Smooth muscle cell (in vitro differentiated cells): ENCODE measurements at regions not wholly inside any gene's neighbourhood (a gene's known extent, or its start where the extent isn't known, plus 50 kb on each side); places are given as distances from the start of the nearest gene placed in this dataset.

Source experiments
- DNase-seq: peaks from one replicate; lab custom pipeline; 2025; ENCODE audit not compliant: unreplicated experiment; lab: John Stamatoyannopoulos, UW
- H2AFZ ChIP-seq: fragments of 200-600 bp; sonication (generic); 2 replicates; pipeline ENCODE4 v1.6.0; 2016; ENCODE audit warnings: antibody characterized with exemption, low read depth, mild to moderate bottlenecking
- H3F3A ChIP-seq: fragments of 200-600 bp; sonication (generic); 2 replicates; pipeline ENCODE4 v1.6.0; 2017; ENCODE audit warnings: antibody characterized with exemption, low read depth
- H3K27ac ChIP-seq: fragments of 200-600 bp; sonication (generic); 2 replicates; pipeline ENCODE4 v1.5.1; 2016; ENCODE audit warnings: low read depth, mild to moderate bottlenecking
- H3K27me3 ChIP-seq: fragments of 200-600 bp; sonication (generic); 2 replicates; pipeline ENCODE4 v1.6.1; 2016; ENCODE audit warnings: low read depth, mild to moderate bottlenecking
- H3K36me3 ChIP-seq: fragments of 200-600 bp; sonication (generic); 2 replicates; pipeline ENCODE4 v1.5.1; 2016; ENCODE audit warnings: low read depth
- H3K4me1 ChIP-seq: fragments of 200-600 bp; sonication (generic); 2 replicates; pipeline ENCODE4 v1.5.1; 2016; ENCODE audit warnings: low read depth
- H3K4me2 ChIP-seq: fragments of 200-600 bp; sonication (generic); 2 replicates; pipeline ENCODE4 v1.6.0; 2016; ENCODE audit warnings: mild to moderate bottlenecking
- H3K4me3 ChIP-seq: fragments of 200-600 bp; sonication (generic); 2 replicates; pipeline ENCODE4 v1.5.1; 2016; ENCODE audit warnings: mild to moderate bottlenecking
- H3K79me2 ChIP-seq: fragments of 200-600 bp; sonication (generic); 2 replicates; pipeline ENCODE4 v1.6.0; 2016; ENCODE audit warnings: low read depth, mild to moderate bottlenecking
- H3K9ac ChIP-seq: fragments of 200-600 bp; sonication (generic); 2 replicates; pipeline ENCODE4 v1.6.0; 2016; ENCODE audit warnings: low read depth
- H3K9me3 ChIP-seq: fragments of 200-600 bp; sonication (generic); replicated peaks from 2 replicates; pipeline ENCODE4 v1.5.1; 2016; ENCODE audit warnings: low read depth
- H4K20me1 ChIP-seq: fragments of 200-600 bp; sonication (generic); 2 replicates; pipeline ENCODE4 v1.6.0; 2016; ENCODE audit warnings: low read depth
- WGBS: methylation state at CpG from one replicate; pipeline ENCODE4 v1.1.7; 2016; ENCODE audit warnings: low lambda C conversion rate; 5-methylcytosine and 5-hydroxymethylcytosine counted together
- TF ChIP-seq, protein P1 (sequence below): fragments of 200-600 bp; sonication (generic); IDR thresholded peaks from 2 replicates; pipeline ENCODE4 v1.5.1; 2017; ENCODE audit warnings: borderline replicate concordance, mild to moderate bottlenecking, antibody characterized with exemption; ENCODE audit not compliant: insufficient read depth, poor library complexity, severe bottlenecking

DNA sequence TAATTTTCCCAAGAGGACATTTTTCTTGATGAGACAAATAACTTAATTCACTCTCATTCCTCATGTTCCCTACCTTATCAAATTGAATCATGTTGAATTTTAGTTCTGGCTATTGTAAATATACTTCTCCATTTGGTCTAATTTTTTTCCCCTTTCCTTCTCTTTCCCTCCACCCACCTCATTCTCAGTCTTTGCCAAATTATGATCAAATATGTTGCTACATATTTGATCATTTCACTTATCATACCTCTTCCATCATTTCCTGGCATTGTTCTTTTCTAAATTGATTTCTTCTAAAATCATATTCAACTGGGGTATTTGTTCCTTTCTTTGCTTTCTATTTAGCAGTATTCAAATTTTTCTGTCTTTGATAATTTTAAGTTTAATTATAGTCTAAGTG is 52.3 kb downstream of the HDGFL1 start:
- peak overlapping the region; percentile 31 for H3K27ac ChIP-seq
- no peak overlapping the region for H3K4me2 ChIP-seq
- no peak for DNase-seq
- H3K27me3 ChIP-seq: no peaks in the 10 kb centered on the region
- H3K36me3 ChIP-seq: no peaks in the 10 kb centered on the region
- peaks cover 4% of the 10 kb centered on the region for H3F3A ChIP-seq
- H3K4me3 ChIP-seq: no peak overlapping the region
- H3K9me3 ChIP-seq: no peaks in the 10 kb centered on the region
- no peaks in the 10 kb centered on the region for H3K79me2 ChIP-seq
- H3K9ac ChIP-seq: no peak overlapping the region
- H4K20me1 ChIP-seq: no peaks in the 10 kb centered on the region
- TF ChIP-seq, protein P1, sequence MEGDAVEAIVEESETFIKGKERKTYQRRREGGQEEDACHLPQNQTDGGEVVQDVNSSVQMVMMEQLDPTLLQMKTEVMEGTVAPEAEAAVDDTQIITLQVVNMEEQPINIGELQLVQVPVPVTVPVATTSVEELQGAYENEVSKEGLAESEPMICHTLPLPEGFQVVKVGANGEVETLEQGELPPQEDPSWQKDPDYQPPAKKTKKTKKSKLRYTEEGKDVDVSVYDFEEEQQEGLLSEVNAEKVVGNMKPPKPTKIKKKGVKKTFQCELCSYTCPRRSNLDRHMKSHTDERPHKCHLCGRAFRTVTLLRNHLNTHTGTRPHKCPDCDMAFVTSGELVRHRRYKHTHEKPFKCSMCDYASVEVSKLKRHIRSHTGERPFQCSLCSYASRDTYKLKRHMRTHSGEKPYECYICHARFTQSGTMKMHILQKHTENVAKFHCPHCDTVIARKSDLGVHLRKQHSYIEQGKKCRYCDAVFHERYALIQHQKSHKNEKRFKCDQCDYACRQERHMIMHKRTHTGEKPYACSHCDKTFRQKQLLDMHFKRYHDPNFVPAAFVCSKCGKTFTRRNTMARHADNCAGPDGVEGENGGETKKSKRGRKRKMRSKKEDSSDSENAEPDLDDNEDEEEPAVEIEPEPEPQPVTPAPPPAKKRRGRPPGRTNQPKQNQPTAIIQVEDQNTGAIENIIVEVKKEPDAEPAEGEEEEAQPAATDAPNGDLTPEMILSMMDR: no peak
- no peak overlapping the region for H2AFZ ChIP-seq
- H3K4me1 ChIP-seq: no peaks in the 10 kb centered on the region

DNA sequence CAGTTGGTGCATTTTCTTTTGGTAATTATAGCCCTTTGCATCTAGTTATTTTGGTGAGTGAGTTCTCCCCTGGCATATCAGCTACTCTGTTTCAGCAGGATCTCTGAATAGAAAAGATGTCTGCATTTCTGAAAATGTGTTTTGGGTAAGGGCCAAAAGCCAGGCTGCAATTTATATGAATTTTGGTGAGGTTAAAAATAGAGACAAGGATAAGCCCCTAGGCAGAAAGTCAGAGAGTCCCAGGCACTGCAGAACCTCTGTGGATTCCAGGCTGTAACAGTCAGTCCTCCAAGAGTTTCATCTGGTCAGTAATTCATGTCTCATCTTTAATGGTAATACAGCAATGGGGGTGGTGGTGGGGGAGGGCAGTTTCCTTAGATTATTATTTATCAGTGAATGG is 53.0 kb downstream of the HDGFL1 start:
- no peaks in the 10 kb centered on the region for H3K27me3 ChIP-seq
- H3K27ac ChIP-seq: peak overlapping the region; percentile 31
- TF ChIP-seq, protein P1: no peak
- no peaks in the 10 kb centered on the region for H3K4me1 ChIP-seq
- H3K4me2 ChIP-seq: no peak overlapping the region
- no peak overlapping the region for H3K9ac ChIP-seq
- no peaks in the 10 kb centered on the region for H3K9me3 ChIP-seq
- DNase-seq: no peak
- no peak overlapping the region for H3K4me3 ChIP-seq
- no peaks in the 10 kb centered on the region for H3K36me3 ChIP-seq
- no peaks in the 10 kb centered on the region for H3K79me2 ChIP-seq
- H2AFZ ChIP-seq: peak overlapping the region; percentile 60
- H3F3A ChIP-seq: peaks cover 4% of the 10 kb centered on the region
- no peaks in the 10 kb centered on the region for H4K20me1 ChIP-seq

DNA sequence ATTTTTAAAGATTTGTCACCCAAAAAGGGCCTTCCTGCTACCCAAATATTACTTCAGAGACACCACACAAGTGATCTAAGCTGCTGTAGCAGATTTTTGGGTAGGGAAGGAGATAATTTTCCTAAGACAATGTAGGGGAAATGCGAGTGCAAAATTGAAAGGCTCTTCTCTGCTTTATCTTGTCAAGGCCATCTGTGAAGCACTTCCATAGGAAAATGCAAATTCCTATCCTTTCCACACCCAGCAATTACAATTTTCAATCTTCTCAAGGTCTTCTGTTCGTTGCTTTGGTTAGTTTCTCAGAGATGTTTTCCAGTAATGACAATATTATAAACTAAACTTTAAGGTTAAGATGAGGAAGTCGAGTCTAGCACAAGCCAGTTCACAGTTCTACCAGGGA is 53.4 kb downstream of the HDGFL1 start:
- no peak overlapping the region for H3K4me2 ChIP-seq
- H3K9ac ChIP-seq: no peak overlapping the region
- 88% methylated on average over 3 of the region's 3 CpGs for WGBS
- H3K36me3 ChIP-seq: no peaks in the 10 kb centered on the region
- H3F3A ChIP-seq: peaks cover 4% of the 10 kb centered on the region
- no peaks in the 10 kb centered on the region for H3K9me3 ChIP-seq
- no peak overlapping the region for H2AFZ ChIP-seq
- no peaks in the 10 kb centered on the region for H3K27me3 ChIP-seq
- no peak overlapping the region for H3K4me3 ChIP-seq
- no peaks in the 10 kb centered on the region for H3K4me1 ChIP-seq
- TF ChIP-seq, protein P1: no peak
- no peak for DNase-seq
- H3K27ac ChIP-seq: no peak overlapping the region
- no peaks in the 10 kb centered on the region for H3K79me2 ChIP-seq
- H4K20me1 ChIP-seq: no peaks in the 10 kb centered on the region

DNA sequence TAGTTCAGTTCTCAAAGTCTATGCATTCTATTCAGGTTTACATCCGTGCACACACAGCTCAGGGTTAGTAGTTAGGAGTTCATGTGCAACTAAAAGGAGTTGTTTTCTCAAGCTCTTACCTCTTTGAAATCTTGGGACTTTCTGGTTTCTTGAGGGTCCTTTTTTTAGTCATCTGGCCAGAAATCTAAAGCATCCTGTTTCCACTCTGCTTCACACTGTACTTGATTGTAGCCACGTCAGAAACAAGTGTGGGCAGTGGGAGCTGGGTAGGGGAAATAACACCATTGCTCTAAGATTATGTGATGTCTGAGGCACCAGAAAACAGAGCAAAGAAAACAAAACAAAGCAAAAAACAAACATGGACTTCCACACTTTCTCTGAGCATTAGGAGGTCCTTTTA is 58.3 kb downstream of the HDGFL1 start:
- Histone ChIP-seq H3K9me3 (no peaks in the 10 kb centered on the region), H3K79me2 (no peaks in the 10 kb centered on the region), H3K9ac (no peak overlapping the region), H3K4me1 (peaks cover 15% of the 10 kb centered on the region), H2AFZ (no peak overlapping the region), H4K20me1 (no peaks in the 10 kb centered on the region), H3K27ac (no peak overlapping the region), H3K36me3 (no peaks in the 10 kb centered on the region), H3K27me3 (no peaks in the 10 kb centered on the region), H3F3A (no peaks in the 10 kb centered on the region), H3K4me3 (no peak overlapping the region), H3K4me2 (no peak overlapping the region)
- 86% methylated on average over 2 of the region's 2 CpGs for WGBS
- TF ChIP-seq, protein P1: no peak
- DNase-seq: no peak
